HepG2 (cell line): ENCODE measurements at regions not wholly inside any gene's neighbourhood (a gene's known extent, or its start where the extent isn't known, plus 50 kb on each side); places are given as distances from the start of the nearest gene placed in this dataset.

Experiments
- small RNA-seq, 3 experiments: library from RNA; depleted of rRNA; stranded (forward); fragments of <200 nt; gene quantifications; one replicate each; pipeline ENCODE3, GENCODE V24; 2012; ENCODE audit warnings: low read depth in 2 of 3, low replicate concordance in 1 of 3; ENCODE audit not compliant: insufficient read length in 3 of 3, insufficient read depth in 2 of 3

Small RNA genes in the stretch of these regions (small RNA-seq; reads per million reads assigned to genes)
- gene PPIAP57, result 0 reads per million in 3 experiments
